Fibroblast of mammary gland (primary cell): ENCODE measurements at regions not wholly inside any gene's neighbourhood (a gene's known extent, or its start where the extent isn't known, plus 50 kb on each side); places are given as distances from the start of the nearest gene placed in this dataset.

Experiments used
- DNase-seq: peaks from one replicate; pipeline ENCODE4 v3.0.0-alpha.2; 2010; ENCODE audit warnings: low read depth
- H3K4me3 ChIP-seq: 2 replicates; pipeline ENCODE4 v1.5.1; 2011; ENCODE audit warnings: low read depth, mild to moderate bottlenecking, low read length, moderate library complexity; ENCODE audit not compliant: control insufficient read depth
- TF ChIP-seq, protein P1 (sequence below): conservative IDR thresholded peaks from 2 replicates; pipeline ENCODE4 v1.5.1; 2011; ENCODE audit warnings: low read depth, low read length, inconsistent platforms; ENCODE audit not compliant: control insufficient read depth, insufficient read depth

DNA sequence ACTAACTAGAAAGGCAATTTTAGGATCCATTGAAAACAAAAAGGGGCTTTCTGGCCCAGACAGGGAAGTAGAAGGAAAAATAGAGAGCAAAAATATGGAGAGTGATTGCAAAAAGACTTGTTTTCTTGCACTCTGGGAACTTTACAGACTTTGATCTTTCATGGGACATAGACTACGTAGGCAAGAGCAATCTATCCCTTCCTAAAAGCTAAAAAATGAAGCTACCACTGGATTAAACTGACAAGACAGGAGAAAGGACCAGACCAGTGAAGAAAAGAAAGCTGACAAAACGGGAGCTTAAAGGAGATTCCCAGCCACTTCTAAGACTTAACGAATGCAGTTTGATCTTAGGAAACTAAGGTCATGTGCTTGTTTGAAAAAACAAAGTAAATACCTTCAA is 524.5 kb downstream of the KLF5 start:
- TF ChIP-seq, protein P1, sequence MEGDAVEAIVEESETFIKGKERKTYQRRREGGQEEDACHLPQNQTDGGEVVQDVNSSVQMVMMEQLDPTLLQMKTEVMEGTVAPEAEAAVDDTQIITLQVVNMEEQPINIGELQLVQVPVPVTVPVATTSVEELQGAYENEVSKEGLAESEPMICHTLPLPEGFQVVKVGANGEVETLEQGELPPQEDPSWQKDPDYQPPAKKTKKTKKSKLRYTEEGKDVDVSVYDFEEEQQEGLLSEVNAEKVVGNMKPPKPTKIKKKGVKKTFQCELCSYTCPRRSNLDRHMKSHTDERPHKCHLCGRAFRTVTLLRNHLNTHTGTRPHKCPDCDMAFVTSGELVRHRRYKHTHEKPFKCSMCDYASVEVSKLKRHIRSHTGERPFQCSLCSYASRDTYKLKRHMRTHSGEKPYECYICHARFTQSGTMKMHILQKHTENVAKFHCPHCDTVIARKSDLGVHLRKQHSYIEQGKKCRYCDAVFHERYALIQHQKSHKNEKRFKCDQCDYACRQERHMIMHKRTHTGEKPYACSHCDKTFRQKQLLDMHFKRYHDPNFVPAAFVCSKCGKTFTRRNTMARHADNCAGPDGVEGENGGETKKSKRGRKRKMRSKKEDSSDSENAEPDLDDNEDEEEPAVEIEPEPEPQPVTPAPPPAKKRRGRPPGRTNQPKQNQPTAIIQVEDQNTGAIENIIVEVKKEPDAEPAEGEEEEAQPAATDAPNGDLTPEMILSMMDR, result no peak
- no peak overlapping the region for H3K4me3 ChIP-seq
- no peak for DNase-seq

DNA sequence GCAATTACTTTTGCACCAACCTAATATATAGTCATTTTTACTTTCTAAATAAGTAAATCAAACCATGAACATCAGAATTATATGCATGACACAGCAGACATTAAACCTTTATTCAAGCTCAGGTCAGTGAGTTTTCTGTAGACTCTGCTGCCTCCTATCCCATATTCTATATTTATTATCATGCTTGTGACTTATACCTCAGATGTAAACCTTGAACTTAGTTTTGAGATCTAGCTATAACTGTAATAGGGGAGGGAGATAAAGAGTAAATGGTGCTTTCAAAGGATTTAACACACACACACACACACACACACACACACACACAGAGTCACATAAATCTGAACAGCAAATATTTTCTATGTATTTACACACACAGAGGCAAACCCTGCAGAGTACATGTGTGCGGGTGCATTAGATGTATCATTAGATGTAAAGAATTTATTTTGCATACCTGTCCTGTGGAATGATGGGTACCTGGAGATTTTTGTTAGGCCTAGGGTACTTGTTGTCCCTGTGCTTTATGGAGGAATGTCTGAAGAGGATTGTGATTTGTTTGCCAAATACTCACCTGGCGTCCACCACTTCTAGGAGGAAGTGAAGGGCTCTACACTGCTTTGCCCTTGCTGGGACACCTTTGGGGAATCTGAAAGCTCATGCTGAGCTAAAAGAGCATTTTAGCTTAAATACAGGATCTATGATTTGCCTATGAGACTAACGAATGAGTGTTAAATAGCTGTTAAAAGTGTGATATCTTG is 521.9 kb downstream of the KLF5 start:
- TF ChIP-seq, protein P1, result no peak
- H3K4me3 ChIP-seq, result no peak overlapping the region
- DNase-seq, result no peak

DNA sequence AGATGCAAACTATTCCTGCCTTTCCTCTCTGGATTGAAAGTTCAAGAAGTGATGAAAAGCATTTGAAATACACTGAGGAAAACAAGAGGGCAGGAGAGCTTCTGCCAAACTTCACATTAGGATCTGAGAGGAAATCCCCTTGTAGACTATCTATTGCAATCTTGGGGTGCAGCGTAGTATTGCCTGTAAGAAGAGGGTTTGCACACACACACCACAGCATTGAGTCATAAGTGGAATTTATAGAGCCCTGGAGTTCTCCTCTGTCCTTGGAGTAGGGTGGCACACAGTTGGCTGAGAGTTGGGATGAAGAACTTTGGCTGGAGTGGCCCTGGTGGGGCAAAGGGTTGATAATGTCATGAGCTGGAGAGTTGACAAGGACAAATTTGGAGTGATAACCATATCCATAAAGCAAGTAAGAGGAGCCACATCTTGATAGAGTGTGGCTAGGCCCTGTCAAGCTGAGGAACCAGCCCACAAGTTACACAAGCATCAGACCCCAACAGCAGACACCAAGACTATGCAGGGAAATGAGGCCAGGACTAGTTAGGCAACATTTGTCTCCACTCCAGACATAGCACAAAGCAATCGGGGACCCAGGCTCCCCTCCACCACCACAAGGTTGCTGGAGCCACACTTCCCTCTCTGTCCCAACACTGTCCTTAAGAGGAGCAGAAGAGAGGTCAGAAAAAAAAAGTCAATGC is 520.9 kb downstream of the KLF5 start:
- TF ChIP-seq, protein P1, result no peak
- no peak for DNase-seq
- H3K4me3 ChIP-seq, result no peak overlapping the region

DNA sequence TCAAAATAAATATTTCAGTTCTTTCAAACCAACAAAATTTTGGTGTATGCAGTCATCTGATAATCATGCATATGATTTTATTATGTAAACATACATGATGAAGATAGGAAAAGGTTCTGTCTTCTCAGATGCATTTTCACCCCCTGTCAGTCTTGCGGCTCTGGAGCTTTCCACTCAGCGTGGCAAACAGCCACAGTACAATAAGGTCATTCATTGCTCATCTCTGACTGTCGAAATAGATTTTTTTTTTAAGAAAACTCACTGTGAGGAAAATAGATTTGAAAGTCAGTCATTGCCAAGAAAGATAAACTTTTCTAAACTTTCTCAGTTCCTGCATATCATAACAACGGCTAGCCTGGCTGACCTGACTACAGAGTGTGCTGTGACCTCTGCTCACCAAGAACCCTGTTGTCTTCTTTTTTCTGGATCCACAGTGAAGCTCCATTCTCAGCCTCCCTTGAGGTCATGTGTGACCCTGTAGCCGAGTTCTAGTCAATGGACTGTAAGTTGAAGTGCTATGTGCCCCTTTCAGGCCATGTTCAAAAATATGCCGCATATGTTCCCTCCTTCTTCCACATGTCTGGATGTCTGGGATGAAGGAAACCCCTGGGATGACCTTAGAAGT is 519.6 kb downstream of the KLF5 start:
- H3K4me3 ChIP-seq, result no peak overlapping the region
- TF ChIP-seq, protein P1, result no peak
- peak; percentile 37 for DNase-seq

DNA sequence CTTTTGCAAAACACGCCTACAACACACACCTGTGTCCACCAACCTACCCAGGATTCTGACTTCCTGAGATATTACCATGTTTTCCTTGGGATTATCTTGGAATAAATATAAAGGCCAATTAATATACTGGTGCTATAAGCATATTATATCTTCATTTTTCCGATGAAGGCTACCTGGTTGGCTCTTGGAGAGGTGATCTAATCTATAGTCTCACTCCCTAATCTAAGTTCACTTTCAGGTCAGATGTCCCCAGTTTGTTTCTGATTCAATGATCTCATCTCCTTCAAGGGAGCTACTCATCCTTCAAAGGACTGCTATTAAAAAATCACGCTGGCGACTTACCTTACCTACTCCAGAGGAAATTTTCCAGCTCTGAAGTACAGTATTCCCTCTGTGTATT is 517.5 kb downstream of the KLF5 start:
- DNase-seq, result no peak
- TF ChIP-seq, protein P1, result no peak
- no peak overlapping the region for H3K4me3 ChIP-seq

DNA sequence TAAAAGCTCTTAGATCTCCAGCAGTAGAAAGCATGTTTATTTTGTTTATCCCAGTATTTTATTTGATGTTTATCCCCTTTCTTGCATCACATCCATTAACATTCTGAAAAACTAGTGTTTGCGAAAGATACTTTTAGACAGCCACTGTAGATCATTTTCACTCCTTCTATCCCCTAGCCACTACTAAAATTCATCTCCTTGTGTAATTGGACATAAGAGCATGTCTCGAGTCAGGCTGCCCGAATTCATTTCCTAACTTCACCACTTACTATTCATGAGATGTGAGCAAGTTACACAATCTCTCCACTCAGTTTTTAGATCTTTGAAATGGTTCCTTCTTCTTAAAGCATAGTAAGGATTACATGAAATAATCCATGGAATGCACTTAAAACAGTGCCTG is 514.0 kb downstream of the KLF5 start:
- no peak overlapping the region for H3K4me3 ChIP-seq
- no peak for DNase-seq
- TF ChIP-seq, protein P1, result no peak
